SKM-1 treated with dmso at 0.1 percent for 144 hours (cell line): ENCODE measurements at regions not wholly inside any gene's neighbourhood (a gene's known extent, or its start where the extent isn't known, plus 50 kb on each side); places are given as distances from the start of the nearest gene placed in this dataset.
"Not testable (repeated sequence)": the region's sequence is repeated elsewhere in the genome, so short reads cannot be mapped to it uniquely, and the experiment has no call there.

ENCODE experiments used
- DNase-seq: peaks from one replicate; lab custom pipeline; 2025; ENCODE audit not compliant: unreplicated experiment; lab: John Stamatoyannopoulos, UW

- DNase-seq = no peak
These were observed 101.3 kb upstream of the DMRT1 start for GRCh38 chr9:740221-740620.

GRCh38 chr9:742104-742503 lies 99.4 kb upstream of the DMRT1 start:
- DNase-seq = no peak

- no peak for DNase-seq
These were observed 98.4 kb upstream of the DMRT1 start for GRCh38 chr9:742914-743589.

- DNase-seq = no peak
These were observed 97.3 kb upstream of the DMRT1 start for GRCh38 chr9:744046-744712.

- no peak for DNase-seq
These were observed 96.6 kb upstream of the DMRT1 start for GRCh38 chr9:744790-745484.

GRCh38 chr9:745761-746380 lies 95.6 kb upstream of the DMRT1 start:
- no peak for DNase-seq

GRCh38 chr9:746661-747434 lies 94.6 kb upstream of the DMRT1 start:
- DNase-seq = no peak

GRCh38 chr9:747567-747966 lies 93.9 kb upstream of the DMRT1 start:
- DNase-seq = no peak

GRCh38 chr9:748861-749497 lies 92.5 kb upstream of the DMRT1 start:
- no peak for DNase-seq

GRCh38 chr9:749716-750115 lies 91.8 kb upstream of the DMRT1 start:
- no peak for DNase-seq

- DNase-seq = peak; percentile 4
These were observed 91.1 kb upstream of the DMRT1 start for GRCh38 chr9:750249-750967.

- DNase-seq = no peak
These were observed 90.1 kb upstream of the DMRT1 start for GRCh38 chr9:751137-752051.

- DNase-seq = no peak
These were observed 89.3 kb upstream of the DMRT1 start for GRCh38 chr9:752201-752600.

GRCh38 chr9:752681-753200 lies 88.8 kb upstream of the DMRT1 start:
- no peak for DNase-seq

GRCh38 chr9:753734-754133 lies 87.8 kb upstream of the DMRT1 start:
- DNase-seq = not testable (repeated sequence)

- no peak for DNase-seq
These were observed 87.2 kb upstream of the DMRT1 start for GRCh38 chr9:754150-754931.

- DNase-seq = peak; percentile 95
These were observed 85.8 kb upstream of the DMRT1 start for GRCh38 chr9:755454-756381.
